ENCODE measurements at regions not wholly inside any gene's neighbourhood (a gene's known extent, or its start where the extent isn't known, plus 50 kb on each side); places are given as distances from the start of the nearest gene placed in this dataset.

- no peak for DNase-seq
These were observed 1100.7 kb downstream of the TRHDE start for GRCh38 chr12:73372856-73373255.

GRCh38 chr12:73374360-73374759 is 1102.2 kb downstream of the TRHDE start:
- DNase-seq: no peak

GRCh38 chr12:73383584-73384222 is 1111.5 kb downstream of the TRHDE start:
- no peak for DNase-seq

- no peak for DNase-seq
These were observed 1112.4 kb downstream of the TRHDE start for GRCh38 chr12:73384592-73384991.

GRCh38 chr12:73390261-73390660 is 1118.1 kb downstream of the TRHDE start:
- DNase-seq: no peak

- no peak for DNase-seq
These were observed 1124.6 kb upstream of the ATXN7L3B start for GRCh38 chr12:73413051-73413450.

GRCh38 chr12:73413974-73414373 is 1123.7 kb upstream of the ATXN7L3B start:
- DNase-seq: no peak

- DNase-seq: no peak
These were observed 1122.7 kb upstream of the ATXN7L3B start for GRCh38 chr12:73414926-73415325.

GRCh38 chr12:73418541-73418940 is 1119.1 kb upstream of the ATXN7L3B start:
- DNase-seq: no peak

GRCh38 chr12:73421832-73422231 is 1115.8 kb upstream of the ATXN7L3B start:
- DNase-seq: no peak

GRCh38 chr12:73424484-73424883 is 1113.2 kb upstream of the ATXN7L3B start:
- DNase-seq: no peak

- no peak for DNase-seq
These were observed 1091.8 kb upstream of the ATXN7L3B start for GRCh38 chr12:73445658-73446324.

- DNase-seq: no peak
These were observed 1084.8 kb upstream of the ATXN7L3B start for GRCh38 chr12:73452672-73453469.

- DNase-seq: no peak
These were observed 1077.4 kb upstream of the ATXN7L3B start for GRCh38 chr12:73460212-73460611.

GRCh38 chr12:73465106-73465505 is 1072.5 kb upstream of the ATXN7L3B start:
- no peak for DNase-seq

GRCh38 chr12:73486256-73486655 is 1051.4 kb upstream of the ATXN7L3B start:
- DNase-seq: no peak

- DNase-seq: no peak
These were observed 1031.0 kb upstream of the ATXN7L3B start for GRCh38 chr12:73506611-73507010.

GRCh38 chr12:73514672-73515071 is 1023.0 kb upstream of the ATXN7L3B start:
- no peak for DNase-seq

GRCh38 chr12:73517859-73518258 is 1019.8 kb upstream of the ATXN7L3B start:
- DNase-seq: no peak

GRCh38 chr12:73529231-73529630 is 1008.4 kb upstream of the ATXN7L3B start:
- DNase-seq: no peak

- no peak for DNase-seq
These were observed 1007.7 kb upstream of the ATXN7L3B start for GRCh38 chr12:73529954-73530353.

- DNase-seq: no peak
These were observed 1005.9 kb upstream of the ATXN7L3B start for GRCh38 chr12:73531752-73532151.

GRCh38 chr12:73547421-73547820 is 990.2 kb upstream of the ATXN7L3B start:
- no peak for DNase-seq

- no peak for DNase-seq
These were observed 952.5 kb upstream of the ATXN7L3B start for GRCh38 chr12:73585136-73585535.

Data from NCI-H1092 (cell line).